Epidermal melanocyte (primary cell): ENCODE measurements at regions not wholly inside any gene's neighbourhood (a gene's known extent, or its start where the extent isn't known, plus 50 kb on each side); places are given as distances from the start of the nearest gene placed in this dataset.
"Not testable (repeated sequence)": the region's sequence is repeated elsewhere in the genome, so short reads cannot be mapped to it uniquely, and the experiment has no call there.

ENCODE experiments used
- DNase-seq: peaks from one replicate; pipeline ENCODE4 v3.0.0; 2011; ENCODE audit warnings: low spot score; ENCODE audit not compliant: insufficient read length

- DNase-seq, result no peak
These were observed 83.6 kb upstream of the SEMA3C start for GRCh38 chr7:81002421-81002820.

GRCh38 chr7:80999771-81000170 is 80.9 kb upstream of the SEMA3C start:
- no peak for DNase-seq

GRCh38 chr7:80999100-80999499 is 80.2 kb upstream of the SEMA3C start:
- DNase-seq, result no peak

- no peak for DNase-seq
These were observed 79.0 kb upstream of the SEMA3C start for GRCh38 chr7:80997841-80998240.

GRCh38 chr7:80996236-80996635 is 77.4 kb upstream of the SEMA3C start:
- DNase-seq, result not testable (repeated sequence)

GRCh38 chr7:80991654-80992053 is 72.8 kb upstream of the SEMA3C start:
- DNase-seq, result no peak

- DNase-seq, result no peak
These were observed 65.8 kb upstream of the SEMA3C start for GRCh38 chr7:80984619-80985018.

GRCh38 chr7:80981405-80981804 is 62.6 kb upstream of the SEMA3C start:
- DNase-seq, result no peak

GRCh38 chr7:80977751-80978150 is 58.9 kb upstream of the SEMA3C start:
- no peak for DNase-seq

- no peak for DNase-seq
These were observed 55.8 kb upstream of the SEMA3C start for GRCh38 chr7:80974396-80975358.

GRCh38 chr7:80971225-80971624 is 52.4 kb upstream of the SEMA3C start:
- DNase-seq, result no peak
